GM12878 (cell line): ENCODE measurements at regions not wholly inside any gene's neighbourhood (a gene's known extent, or its start where the extent isn't known, plus 50 kb on each side); places are given as distances from the start of the nearest gene placed in this dataset.

Experiments
- E2F4 ChIP-seq: IDR thresholded peaks from 2 replicates; pipeline ENCODE4 v1.6.1; 2012; ENCODE audit warnings: low read depth, low read length, improper control_type of control experiment
- E2F8 ChIP-seq: fragments of 450-650 bp; IDR thresholded peaks from 2 replicates; pipeline ENCODE4 v1.6.1; 2018; ENCODE audit warnings: mild to moderate bottlenecking, low read depth, moderate library complexity; ENCODE audit not compliant: partially characterized antibody
- ELK1 ChIP-seq: IDR thresholded peaks from 2 replicates; pipeline ENCODE4 v1.6.1; 2012; ENCODE audit warnings: low read depth, low read length, improper control_type of control experiment
- FOXK2 ChIP-seq: fragments of 450-650 bp; IDR thresholded peaks from 2 replicates; pipeline ENCODE4 v1.6.1; 2017; ENCODE audit warnings: mild to moderate bottlenecking, moderate library complexity
- JUNB ChIP-seq: IDR thresholded peaks from 2 replicates; pipeline ENCODE4 v1.6.1; 2016; ENCODE audit warnings: antibody characterized with exemption, mild to moderate bottlenecking
- MTA3 ChIP-seq: IDR thresholded peaks from 2 replicates; pipeline ENCODE4 v1.6.1; 2012; ENCODE audit warnings: low read length, inconsistent platforms, borderline replicate concordance
- NFIC ChIP-seq: IDR thresholded peaks from 2 replicates; pipeline ENCODE4 v1.6.1; 2012; ENCODE audit warnings: low read depth, mild to moderate bottlenecking, inconsistent platforms, low read length, moderate library complexity
- RAD21 ChIP-seq: IDR thresholded peaks from 2 replicates; pipeline ENCODE4 v1.6.1; 2011; ENCODE audit warnings: mild to moderate bottlenecking, low read depth, low read length, moderate library complexity; ENCODE audit not compliant: insufficient read depth
- STAT3 ChIP-seq: IDR thresholded peaks from 2 replicates; pipeline ENCODE4 v1.6.1; 2011; ENCODE audit warnings: low read depth, low read length, improper control_type of control experiment
- TAF1 ChIP-seq: IDR thresholded peaks from 2 replicates; pipeline ENCODE4 v1.6.1; 2011; ENCODE audit warnings: mild to moderate bottlenecking, low read depth, low read length, borderline replicate concordance
- ZNF592 ChIP-seq: fragments of 450-650 bp; IDR thresholded peaks from 2 replicates; pipeline ENCODE4 v1.6.1; 2017; ENCODE audit warnings: mild to moderate bottlenecking, moderate library complexity
- ZNF687 ChIP-seq: fragments of 450-650 bp; IDR thresholded peaks from 2 replicates; pipeline ENCODE4 v1.6.1; 2017; ENCODE audit warnings: mild to moderate bottlenecking, moderate library complexity
- TF ChIP-seq, protein P1 (sequence below): fragments of 450-650 bp; formaldehyde crosslinking; IDR thresholded peaks from 2 replicates; pipeline ENCODE4 v1.5.0; 2022; ENCODE audit warnings: mild to moderate bottlenecking, missing genetic modification characterization

DNA sequence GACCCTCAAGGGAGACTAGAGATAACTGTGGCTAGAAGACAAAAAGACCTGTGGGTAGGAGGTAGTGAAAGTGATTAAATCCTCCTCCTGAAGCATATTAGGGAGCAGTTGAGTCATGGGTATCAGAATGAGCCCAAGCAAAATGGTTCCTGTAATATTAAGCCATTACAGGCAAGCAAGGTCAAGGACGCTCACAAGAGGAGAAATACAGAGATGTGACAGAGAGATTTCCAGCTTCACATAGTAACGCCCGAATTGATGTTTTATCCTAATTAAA lies 77.7 kb downstream of the FAM76B start (continued):
- 0 out of 2 replicates have a peak, but pooled peaks have one; percentile 31 for TF ChIP-seq ZNF687
- no peak for TF ChIP-seq RAD21
- no peak for TF ChIP-seq E2F4
- no peak for TF ChIP-seq ZNF592
- peak; percentile 40; the same call in 1 of the 2 replicates for TF ChIP-seq NFIC
- no peak for TF ChIP-seq E2F8
- TF ChIP-seq ELK1 = no peak
- TF ChIP-seq FOXK2 = no peak
- TF ChIP-seq JUNB = peak; percentile 77
- TF ChIP-seq MTA3 = no peak
- TF ChIP-seq, protein P1, sequence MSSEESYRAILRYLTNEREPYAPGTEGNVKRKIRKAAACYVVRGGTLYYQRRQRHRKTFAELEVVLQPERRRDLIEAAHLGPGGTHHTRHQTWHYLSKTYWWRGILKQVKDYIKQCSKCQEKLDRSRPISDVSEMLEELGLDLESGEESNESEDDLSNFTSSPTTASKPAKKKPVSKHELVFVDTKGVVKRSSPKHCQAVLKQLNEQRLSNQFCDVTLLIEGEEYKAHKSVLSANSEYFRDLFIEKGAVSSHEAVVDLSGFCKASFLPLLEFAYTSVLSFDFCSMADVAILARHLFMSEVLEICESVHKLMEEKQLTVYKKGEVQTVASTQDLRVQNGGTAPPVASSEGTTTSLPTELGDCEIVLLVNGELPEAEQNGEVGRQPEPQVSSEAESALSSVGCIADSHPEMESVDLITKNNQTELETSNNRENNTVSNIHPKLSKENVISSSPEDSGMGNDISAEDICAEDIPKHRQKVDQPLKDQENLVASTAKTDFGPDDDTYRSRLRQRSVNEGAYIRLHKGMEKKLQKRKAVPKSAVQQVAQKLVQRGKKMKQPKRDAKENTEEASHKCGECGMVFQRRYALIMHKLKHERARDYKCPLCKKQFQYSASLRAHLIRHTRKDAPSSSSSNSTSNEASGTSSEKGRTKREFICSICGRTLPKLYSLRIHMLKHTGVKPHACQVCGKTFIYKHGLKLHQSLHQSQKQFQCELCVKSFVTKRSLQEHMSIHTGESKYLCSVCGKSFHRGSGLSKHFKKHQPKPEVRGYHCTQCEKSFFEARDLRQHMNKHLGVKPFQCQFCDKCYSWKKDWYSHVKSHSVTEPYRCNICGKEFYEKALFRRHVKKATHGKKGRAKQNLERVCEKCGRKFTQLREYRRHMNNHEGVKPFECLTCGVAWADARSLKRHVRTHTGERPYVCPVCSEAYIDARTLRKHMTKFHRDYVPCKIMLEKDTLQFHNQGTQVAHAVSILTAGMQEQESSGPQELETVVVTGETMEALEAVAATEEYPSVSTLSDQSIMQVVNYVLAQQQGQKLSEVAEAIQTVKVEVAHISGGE (CRISPR knock-in tag) = no peak
- TF ChIP-seq STAT3 = no peak
- TF ChIP-seq TAF1 = no peak
